ENCODE measurements at regions not wholly inside any gene's neighbourhood (a gene's known extent, or its start where the extent isn't known, plus 50 kb on each side); places are given as distances from the start of the nearest gene placed in this dataset.

GRCh38 chr6:71529769-71530168, 241.2 kb downstream of the OGFRL1 start:
- TF ChIP-seq CTCF (IDR thresholded peaks at IDR 0.05; ENCODE audit: low read length): no peak
- TF ChIP-seq EZH2 (optimal IDR thresholded peaks at IDR 0.05; ENCODE audit: low read depth, low read length): no peak
- TF ChIP-seq EZH2phosphoT487 (IDR thresholded peaks at IDR 0.05; ENCODE audit: low read length): no peak

Data from MM.1S (cell line).